NCI-H748 (cell line): ENCODE measurements at regions not wholly inside any gene's neighbourhood (a gene's known extent, or its start where the extent isn't known, plus 50 kb on each side); places are given as distances from the start of the nearest gene placed in this dataset.
"Not testable (repeated sequence)": the region's sequence is repeated elsewhere in the genome, so short reads cannot be mapped to it uniquely, and the experiment has no call there.

Source experiments
- DNase-seq: peaks from one replicate; lab custom pipeline; 2025; ENCODE audit not compliant: unreplicated experiment; lab: John Stamatoyannopoulos, UW

DNA sequence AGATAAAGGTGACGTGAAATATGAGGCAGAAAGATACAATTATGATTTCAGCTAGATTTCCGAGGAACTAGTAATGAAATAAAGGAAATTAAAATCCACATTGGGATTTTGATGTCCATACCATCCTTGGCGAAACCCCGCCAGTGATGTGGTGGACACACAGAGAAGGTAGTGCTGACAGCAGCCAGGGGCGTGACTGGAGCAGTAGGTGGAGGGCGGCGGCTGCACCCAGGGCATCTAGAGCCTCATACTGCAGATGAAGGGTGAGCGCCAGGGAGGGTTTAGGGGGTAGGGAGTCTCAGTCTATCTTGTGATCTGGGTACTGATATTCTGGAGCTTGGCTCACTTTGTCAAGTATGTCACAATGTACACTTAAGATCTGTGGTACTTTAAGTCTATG lies 855.5 kb upstream of the POM121L12 start:
- DNase-seq: no peak

DNA sequence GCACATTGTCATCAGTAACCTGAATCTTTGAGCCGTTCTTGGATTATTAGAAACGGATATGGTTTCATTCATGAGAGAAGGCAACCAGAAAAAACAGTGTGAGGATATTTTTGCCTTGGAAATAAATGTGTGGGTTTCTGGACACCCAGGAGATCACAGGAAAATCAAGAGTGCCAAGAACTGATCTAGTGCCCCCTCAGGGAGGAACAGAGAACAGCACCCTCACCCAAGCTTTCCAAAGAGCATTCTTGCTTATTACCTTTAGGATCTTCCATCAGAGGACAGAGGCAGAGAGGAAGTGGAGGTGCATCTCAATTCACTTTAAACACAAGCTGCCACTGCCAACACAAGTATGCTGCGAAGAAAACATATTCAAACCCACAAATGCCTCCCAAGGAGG lies 851.5 kb upstream of the COBL start:
- peak; percentile 19 for DNase-seq

DNA sequence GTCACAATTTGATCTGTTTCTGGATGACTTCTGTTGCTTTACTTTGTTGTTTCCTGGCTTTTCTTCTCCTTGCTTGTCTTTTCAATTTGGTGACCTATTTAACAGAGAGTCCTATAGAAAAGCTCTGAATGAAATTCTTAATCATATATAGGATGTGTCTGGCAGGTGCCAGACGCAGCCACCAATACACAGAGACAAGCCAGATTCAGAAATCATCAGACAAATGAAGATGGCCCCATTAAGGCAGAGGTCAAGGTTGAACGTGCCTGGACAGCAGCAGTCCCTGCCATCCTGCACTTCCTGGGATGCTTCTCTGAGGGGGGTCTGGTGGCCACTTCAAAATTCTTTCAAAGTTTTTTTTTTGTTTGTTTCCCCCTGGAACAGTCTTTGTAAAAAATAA lies 846.7 kb upstream of the COBL start:
- no peak for DNase-seq

DNA sequence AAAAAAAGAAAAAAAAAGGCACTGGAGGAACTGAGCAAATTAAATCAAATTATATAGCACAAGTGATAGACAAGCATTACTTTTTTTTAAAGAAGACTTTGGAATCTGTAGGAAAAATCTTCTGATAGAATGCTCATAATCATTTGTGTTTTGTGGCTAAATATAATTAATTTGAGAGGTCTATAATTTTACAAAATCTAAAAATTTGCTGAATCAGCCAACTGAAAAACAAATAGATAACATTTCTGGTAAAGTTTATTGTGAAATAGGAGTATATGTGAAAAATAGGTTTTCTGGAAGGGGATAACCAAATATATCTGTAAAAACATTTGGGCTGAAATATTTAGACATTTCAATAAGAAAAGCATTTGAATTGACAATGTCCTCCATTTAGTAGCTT lies 844.9 kb upstream of the COBL start:
- DNase-seq: no peak

DNA sequence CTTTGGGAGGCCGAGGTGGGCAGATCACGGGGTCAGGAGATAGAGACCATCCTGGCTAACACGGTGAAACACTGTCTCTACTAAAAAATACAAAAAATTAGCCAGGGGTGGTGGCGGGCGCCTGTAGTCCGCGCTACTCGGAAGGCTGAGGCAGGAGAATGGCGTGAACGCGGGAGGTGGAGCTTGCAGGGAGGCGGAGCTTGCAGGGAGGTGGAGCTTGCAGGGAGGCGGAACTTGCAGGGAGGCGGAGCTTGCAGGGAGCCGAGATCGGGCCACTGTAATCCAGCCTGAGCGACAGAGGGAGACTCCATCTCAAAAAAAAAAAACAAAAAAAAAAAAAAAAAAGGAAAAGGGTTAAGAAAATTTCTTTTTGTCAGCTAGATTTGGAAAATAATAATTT lies 842.8 kb upstream of the COBL start:
- DNase-seq: not testable (repeated sequence)

DNA sequence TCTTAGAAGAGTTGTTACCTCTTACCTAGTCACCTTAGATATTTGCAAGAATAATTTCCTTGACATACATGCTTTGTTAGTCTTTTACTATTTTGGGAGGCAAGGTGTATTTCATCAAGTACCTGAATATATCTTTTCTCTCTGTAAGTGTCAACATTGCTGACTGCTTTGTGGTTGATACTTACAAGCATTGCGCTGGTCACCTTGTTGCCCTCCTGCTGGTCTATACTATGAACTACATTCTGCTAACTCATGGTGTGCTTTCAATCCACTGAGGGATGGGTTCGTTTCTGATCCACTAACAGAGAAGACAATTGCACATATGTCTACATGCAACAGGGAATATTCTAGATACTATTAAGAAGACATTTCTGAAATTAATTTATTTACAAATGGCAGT lies 837.8 kb upstream of the COBL start:
- DNase-seq: peak; percentile 5

DNA sequence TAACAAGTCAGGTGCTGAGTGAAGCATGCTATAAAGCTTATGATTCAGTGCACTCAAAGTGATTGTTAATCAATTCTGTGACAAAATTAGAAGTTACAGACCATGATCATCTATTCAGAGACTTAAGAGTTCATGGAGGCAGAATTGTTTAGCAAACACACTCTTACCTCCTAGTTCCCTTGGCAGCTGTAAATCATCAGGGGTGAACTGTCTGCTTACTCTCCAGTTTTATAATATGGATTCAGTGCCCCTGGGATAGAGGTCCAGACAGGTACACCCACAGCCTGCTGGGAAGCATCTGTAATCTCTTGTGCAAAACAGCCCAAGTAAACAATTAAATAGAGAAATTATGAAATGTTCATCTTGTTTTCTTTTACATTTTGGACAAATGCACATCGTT lies 835.0 kb upstream of the COBL start:
- DNase-seq: peak; percentile 70

DNA sequence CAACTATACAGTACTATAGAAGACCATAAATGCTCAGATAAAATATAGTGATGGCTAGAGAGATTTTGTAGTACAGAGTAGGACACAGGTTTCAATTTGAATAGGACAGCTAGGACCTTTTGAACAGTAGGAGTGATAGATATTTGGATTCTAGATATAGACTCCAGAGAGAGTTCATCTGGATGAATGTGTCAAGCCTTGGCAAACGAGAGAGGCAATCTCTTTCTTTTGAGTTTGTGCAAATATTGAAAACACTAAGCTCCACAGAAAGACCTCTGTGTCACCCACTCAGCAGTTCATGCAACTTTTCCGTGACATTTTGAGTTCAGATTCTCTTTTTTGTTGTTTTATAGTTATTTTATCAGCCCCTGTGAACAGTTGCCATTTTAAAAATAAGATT lies 834.3 kb upstream of the COBL start:
- DNase-seq: no peak

DNA sequence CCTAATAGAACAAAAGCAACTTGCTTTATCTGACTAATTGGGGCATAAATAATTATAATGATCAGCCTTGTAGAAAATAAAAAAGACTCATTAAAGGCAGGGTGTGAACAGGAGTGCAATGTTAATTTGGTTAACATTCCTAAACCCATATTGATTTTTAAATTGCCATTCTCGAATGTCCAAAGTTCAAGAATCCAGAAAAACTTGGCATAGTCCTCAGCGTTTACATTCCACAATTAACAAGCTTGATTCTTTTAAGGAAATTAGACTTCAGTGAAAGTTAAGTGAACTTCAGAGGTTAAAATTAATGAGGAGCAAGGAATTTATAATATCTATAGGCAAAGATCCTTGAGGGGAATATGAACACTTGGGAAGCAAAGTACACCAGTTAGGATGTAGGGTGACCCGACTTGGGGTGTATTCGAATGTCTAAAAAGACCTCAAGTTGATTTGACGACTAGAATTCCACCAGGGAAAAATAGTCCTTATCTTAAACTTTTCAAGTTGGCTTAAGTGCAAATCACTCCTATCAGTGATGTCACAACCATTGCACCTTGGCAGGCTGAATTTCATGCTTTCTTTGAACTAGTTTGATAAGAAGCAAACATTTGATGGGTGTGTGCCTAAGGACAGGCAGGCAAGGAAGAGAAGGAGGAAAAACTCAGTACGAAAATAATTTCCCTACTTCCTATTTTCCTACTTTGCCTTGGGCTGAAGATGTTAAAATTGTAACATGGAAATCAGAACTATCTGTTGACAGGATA lies 830.4 kb upstream of the COBL start:
- DNase-seq: no peak

DNA sequence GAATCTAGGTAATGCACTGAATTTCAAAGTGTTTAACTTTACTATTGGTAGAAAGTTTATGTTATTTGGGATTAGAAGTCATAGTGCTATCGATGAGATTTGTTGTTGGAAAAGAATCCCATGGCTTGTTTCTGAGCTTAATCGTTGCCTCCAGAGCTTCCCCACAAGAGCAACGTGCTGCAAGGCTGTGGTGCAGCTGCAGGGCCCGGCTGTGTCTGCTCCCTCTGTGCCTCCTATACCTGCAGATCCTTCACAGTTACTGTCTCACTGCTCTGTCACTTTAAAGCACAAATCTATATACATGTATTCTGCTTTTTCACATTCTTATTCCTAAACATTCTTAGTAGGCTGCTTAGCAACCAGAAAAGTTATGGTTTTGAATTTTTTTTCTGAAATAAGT lies 826.6 kb upstream of the COBL start:
- no peak for DNase-seq

DNA sequence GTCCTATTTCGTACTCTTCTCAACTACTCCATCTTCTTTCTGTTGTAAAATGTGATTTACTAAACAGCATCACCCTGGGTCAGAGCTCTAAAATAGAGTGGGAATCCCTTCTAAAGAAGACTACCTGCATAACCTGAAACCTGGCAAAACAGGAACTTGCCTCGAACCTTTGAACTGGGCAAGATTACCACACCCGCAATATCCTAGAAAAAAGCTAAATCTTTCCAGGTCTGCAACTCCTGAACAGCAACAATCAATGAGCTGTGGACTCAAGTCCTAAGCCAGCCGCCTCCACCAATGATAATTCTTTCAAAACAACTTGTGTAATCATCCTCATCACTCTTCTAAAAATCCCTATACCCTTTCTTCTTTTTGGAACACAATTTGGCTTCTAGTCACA lies 824.2 kb upstream of the COBL start:
- DNase-seq: no peak

DNA sequence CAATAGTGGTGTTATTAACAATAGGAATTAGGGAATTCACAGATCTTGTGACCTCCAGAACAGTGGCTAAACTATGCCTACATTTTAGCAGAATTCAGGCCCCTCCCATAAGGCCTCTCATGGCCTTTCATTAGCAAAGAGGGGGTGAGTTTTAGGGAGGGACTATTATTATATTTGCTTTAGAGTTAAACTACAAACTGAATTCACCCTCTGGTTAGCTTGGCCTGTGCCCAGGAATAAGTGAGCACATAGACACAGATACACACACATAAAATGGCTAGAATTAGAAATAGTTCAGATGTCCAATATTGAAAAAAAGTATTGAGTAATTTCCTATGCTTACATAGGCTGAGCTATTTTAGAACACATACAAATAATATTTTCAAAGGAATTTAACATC lies 818.8 kb upstream of the COBL start:
- no peak for DNase-seq

DNA sequence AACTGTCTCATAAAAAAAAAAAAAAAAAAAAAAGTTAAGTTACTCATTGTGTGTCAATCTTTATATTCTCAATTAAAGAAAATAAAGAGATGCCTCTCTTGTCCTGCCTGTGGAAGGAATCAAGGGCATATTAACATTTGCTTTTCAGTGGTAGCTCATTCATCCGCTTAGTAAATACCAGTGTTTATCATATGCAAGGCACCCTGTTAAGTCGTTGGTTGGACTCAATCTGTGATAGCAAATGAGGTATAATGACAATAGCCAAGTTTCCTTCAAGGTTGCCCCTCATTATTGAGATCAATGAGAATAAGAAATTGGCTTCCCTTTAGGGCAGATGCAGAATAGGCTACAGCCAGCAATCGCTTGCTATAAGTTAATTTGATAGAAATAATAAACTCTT lies 812.7 kb upstream of the COBL start:
- no peak for DNase-seq

DNA sequence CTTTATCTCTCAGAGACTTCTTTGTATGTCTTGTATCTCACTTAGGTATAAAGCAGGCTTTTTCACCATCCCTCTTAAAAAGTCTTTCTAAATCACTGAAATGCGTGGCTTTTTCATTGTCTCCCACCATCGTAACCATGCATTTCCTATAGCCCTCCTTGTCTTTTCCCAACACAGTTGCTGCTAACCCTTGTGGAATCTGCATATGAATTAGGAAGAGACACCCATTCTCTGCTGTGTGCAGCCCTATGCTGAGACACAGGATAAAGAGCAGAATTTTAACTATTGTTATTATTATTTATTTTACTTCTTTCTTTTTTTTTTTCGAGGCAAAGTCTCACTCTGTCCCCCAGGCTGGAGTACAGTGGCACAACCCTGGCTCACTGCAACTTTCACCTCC lies 804.3 kb upstream of the COBL start:
- no peak for DNase-seq

DNA sequence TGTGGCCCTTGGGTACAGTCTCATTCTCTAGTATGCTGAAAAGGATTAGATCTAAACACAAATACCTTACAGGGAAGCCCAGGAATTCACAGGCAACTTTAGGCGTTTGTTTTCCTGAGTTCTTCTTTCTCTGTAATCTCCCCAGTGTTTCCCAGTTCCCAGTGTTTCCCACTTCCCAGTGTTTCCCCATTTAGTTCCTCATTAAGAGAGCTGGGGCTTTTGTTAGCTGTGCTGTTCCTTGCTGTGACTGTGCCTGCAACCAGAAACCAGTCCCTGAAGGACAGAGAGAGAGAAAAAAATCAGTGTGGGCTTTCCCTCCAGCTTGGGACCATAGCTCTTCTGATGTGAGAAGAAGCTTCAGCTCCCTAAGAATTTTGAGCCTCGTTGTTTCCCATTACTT lies 802.9 kb upstream of the COBL start:
- DNase-seq: no peak

DNA sequence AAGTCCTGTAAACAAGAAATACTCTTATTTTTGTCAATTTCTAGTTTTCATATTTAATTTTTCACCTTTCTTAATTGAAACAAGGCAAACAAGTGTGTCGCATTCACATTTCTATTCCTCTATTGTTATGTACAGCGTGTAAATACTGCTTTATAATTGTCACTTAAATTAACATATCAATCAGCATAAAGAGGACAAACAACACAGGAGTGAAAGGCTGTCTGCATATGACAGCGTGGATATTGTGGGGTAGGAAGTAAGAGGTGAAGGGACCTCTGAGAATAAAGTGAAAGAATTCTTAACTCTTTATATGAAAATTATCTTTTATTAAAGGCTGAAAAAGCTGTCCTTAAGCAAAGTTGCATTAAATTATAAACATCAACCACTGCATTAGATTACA lies 797.9 kb upstream of the COBL start:
- DNase-seq: no peak

DNA sequence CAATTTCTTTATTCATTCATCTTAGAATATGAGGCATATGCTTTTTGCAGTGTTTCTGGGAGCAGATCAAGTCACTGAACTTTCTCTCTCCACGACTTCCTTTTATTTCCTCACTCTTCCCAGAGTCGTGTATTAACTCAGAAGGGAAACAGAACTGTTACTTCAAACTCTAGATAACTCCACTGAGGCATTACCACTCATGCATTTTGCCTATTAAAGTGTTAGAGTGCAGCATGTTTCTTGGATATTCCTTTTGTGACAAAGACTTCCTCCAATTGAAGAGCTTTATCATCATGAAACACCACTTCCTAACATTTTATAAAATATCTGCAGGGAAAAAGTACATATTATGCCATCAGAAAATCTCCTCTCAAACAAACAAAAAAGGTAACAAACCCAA lies 797.4 kb upstream of the COBL start:
- DNase-seq: no peak

DNA sequence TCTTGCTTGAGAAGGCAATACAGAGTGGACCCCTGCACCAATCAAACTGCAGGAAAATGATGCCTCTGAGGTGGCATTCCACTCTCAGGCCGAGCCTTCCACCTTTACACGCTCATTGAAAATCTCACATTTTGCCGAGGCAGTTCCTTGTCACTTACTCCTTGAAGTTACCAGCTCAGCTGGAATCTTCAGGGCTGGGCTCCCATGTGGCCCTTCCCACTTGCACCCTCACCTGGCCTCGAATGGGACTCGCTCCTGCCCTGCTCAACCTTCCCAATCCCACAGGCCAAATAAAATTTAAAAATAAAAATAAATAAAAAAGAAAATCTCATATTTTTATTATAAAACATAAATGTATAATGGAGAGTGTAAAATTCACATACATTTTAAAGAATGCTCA lies 790.7 kb upstream of the COBL start:
- no peak for DNase-seq

DNA sequence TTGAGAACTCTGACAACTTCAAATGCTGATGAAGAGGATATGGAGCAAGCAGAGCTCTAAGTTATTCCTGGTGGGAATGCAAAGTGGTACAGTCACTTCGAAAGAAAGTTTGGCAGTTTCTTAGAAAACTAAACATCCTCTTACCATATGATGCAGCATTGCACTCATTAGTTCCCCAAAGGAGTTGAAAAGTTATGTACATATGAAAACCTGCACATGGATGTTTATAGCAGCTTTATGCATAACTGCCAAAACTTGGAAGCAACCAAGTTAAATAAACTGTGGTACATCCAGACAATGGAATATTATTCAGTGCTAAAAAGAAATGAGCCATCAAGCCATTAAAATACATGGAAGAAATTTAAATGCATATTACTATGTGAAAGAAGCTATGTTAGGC lies 779.3 kb upstream of the COBL start:
- no peak for DNase-seq

DNA sequence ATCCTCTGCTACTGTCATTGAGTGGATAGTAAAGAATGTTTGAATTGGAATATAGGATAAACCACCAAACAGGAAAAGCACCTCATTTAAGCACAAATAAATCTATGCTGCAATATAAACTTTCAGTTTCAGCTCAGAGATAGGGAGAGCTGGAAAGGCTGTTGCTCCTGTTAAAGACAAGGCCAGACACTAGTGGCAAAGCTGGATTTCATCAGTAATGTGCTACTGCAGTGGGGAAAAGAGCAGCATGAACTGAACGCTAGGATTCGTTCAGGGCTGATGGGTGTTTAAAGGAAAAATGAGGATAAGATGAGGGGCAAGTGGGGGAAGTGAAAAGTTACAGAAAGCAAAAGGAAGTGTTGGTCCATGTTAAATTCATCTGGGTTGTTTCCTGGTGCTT lies 775.4 kb upstream of the COBL start:
- DNase-seq: no peak

DNA sequence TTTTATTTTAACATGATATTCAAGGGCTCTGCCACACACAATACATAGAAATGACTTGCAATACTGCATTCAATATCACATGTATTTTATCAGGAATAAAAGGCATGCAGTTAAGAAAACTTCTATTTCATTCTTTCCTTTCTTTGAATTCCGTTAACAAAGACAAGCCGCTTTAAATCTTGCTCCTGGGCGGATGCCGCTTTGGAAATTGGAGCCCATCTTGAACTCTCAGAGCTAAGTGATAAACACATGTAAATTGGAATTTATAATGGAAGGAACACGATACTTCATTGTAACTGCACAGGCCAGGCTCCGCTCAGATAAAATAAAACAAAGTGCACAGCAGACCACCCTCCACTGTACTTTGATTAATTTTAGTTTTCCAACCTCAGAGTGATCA lies 774.5 kb upstream of the COBL start:
- DNase-seq: no peak

DNA sequence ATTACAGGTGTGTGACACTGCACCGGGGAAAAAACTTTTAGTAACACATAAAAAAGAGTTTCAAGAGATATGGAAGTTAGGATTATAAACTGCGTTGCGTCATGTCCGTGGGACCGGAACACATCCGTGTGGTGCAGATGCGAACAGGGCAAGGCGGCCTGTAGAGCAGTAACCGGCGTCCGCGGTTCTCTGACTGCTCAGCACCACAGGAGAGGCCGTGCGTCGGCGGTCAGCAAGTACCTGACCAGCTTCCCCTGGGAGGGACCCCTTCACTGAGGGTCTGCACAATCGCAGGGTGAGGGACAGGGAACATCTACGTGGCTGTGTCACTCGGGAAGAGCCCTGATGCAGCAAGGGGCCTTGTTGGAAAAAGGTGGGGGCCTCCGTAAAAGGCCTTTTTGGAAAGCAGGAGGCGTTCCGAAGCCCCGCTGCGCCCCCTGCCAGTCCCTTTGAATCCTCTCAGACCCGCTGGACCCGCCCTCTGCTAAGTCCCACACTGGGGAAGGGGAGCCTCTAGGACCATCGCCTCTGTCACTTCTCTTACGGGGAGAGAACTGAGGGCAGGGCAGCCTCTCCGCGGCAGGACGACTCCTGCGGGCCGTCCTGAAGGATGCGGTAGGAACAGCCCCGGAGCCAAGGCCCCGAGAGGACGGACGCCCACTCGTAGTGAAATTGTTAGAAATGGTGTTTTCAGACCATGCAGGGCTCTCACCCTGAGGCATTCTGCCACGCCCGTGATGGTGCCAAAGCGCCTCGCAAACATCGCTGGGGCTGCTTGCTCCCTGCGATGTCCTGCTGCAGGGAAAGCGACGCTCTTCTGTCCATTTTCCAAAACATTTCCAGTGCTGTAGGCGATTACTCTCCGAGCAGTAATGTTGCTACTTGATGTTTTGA lies 771.6 kb upstream of the COBL start:
- DNase-seq: no peak

DNA sequence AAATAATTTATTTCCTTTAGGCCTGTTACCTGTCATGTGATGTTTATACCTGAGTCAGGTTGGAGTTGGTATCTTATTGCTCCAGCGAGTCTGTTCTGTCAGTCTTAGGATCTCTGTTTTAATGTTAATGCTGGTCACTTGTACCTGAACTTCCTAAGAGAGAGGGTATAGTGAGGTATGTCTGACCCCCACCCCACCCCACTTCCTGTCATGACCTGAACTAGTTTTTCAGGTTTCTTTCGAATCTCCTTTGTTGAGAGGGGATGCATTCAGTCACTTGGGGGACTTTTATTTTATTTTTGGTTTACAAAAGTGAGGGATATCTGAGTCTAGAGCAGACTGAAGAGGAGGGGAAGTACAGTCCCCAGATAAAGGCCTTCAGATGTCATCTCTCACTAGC lies 769.0 kb upstream of the COBL start:
- peak; percentile 19 for DNase-seq
